Panc1 (cell line): ENCODE measurements at regions not wholly inside any gene's neighbourhood (a gene's known extent, or its start where the extent isn't known, plus 50 kb on each side); places are given as distances from the start of the nearest gene placed in this dataset.

Experiments
- ATAC-seq: fragments of 200-7000 bp; cut with Tn5 transposase; 2 replicates; pipeline ENCODE4 v1.9.1; 2020; ENCODE audit warnings: mild to moderate bottlenecking, moderate library complexity
- BruUV-seq: library from RNA; stranded (reverse); fragments of 400-500 nt; replicated peaks from 2 replicates; lab custom pipeline; 2021; lab: Mats Ljungman, UMichigan
- CTCF ChIA-PET: fragments of 300-600 bp; sonication (Branson Sonifier 250); formaldehyde crosslinking; loops from one replicate; lab custom pipeline; 2022; ENCODE audit warnings: antibody characterized with exemption; lab: Charles Lee
- POLR2A ChIA-PET: fragments of 300-600 bp; sonication (Branson Sonifier 250); formaldehyde crosslinking; loops from one replicate; lab custom pipeline; 2022; ENCODE audit warnings: antibody characterized with exemption; lab: Charles Lee
- DNase-seq: peaks from one replicate; pipeline ENCODE4 v3.0.0-alpha.2; 2010; ENCODE audit warnings: low read depth, low spot score
- H3K27ac ChIP-seq: 2 replicates; pipeline ENCODE4 v1.5.1; 2011; ENCODE audit warnings: mild to moderate bottlenecking, low read length, inconsistent platforms
- H3K27me3 ChIP-seq: fragments of 200-500 bp; sonication (Bioruptor generic); 2 replicates; pipeline ENCODE4 v1.6.0; 2014; ENCODE audit warnings: low read length, inconsistent platforms; ENCODE audit not compliant: control insufficient read depth, insufficient read depth
- H3K36me3 ChIP-seq: fragments of 200-500 bp; sonication (Bioruptor generic); 2 replicates; pipeline ENCODE4 v1.5.1; 2014; ENCODE audit warnings: inconsistent platforms, mild to moderate bottlenecking, low read length, moderate library complexity; ENCODE audit not compliant: control insufficient read depth, insufficient read depth
- H3K4me1 ChIP-seq: 2 replicates; pipeline ENCODE4 v1.5.1; 2011; ENCODE audit warnings: inconsistent platforms, mild to moderate bottlenecking, low read length, moderate library complexity; ENCODE audit not compliant: control insufficient read depth, insufficient read depth
- H3K4me3 ChIP-seq, 2 experiments: 2 replicates each; pipeline ENCODE4 v1.5.1; 2011 to 2012; ENCODE audit warnings: low read depth in 2 of 2, low read length in 2 of 2, mild to moderate bottlenecking in 2 of 2, inconsistent platforms in 1 of 2, moderate library complexity in 1 of 2
- H3K9me3 ChIP-seq: fragments of 200-500 bp; sonication (Bioruptor generic); 2 replicates; pipeline ENCODE4 v1.5.1; 2014; ENCODE audit warnings: low read depth, mild to moderate bottlenecking, inconsistent platforms, low read length, moderate library complexity; ENCODE audit not compliant: control insufficient read depth, insufficient read depth
- POLR2AphosphoS5 ChIP-seq: IDR thresholded peaks from 2 replicates; pipeline ENCODE4 v1.6.1; 2012; ENCODE audit warnings: mild to moderate bottlenecking, low read depth, low read length, moderate library complexity
- SIN3A ChIP-seq: IDR thresholded peaks from 2 replicates; pipeline ENCODE4 v1.6.1; 2012; ENCODE audit warnings: low read depth, mild to moderate bottlenecking, low read length, moderate library complexity, borderline replicate concordance; ENCODE audit not compliant: insufficient read depth
- TCF7L2 ChIP-seq: IDR thresholded peaks from 2 replicates; pipeline ENCODE4 v1.6.1; 2011; ENCODE audit warnings: mild to moderate bottlenecking, low read depth, low read length, inconsistent platforms
- in situ Hi-C: cut with HindIII; loops from 2 replicates; pipeline ENCODE4 v1.10.0; 2016; ENCODE audit warnings: low sequenced_read_pairs, low pct_unique_long_range_greater_than_20kb
- intact Hi-C: fragments of 100-400 bp; cut with micrococcal nuclease; formaldehyde crosslinking; loops from one replicate; pipeline ENCODE4 v1.10.0; 2022; ENCODE audit not compliant: unreplicated experiment
- TF ChIP-seq, protein P1 (sequence below): fragments of 450-650 bp; IDR thresholded peaks from 2 replicates; pipeline ENCODE4 v1.5.1; 2017; ENCODE audit warnings: mild to moderate bottlenecking
- TF ChIP-seq, protein P2 (sequence below), 2 experiments: IDR thresholded peaks; 2 replicates each; pipeline ENCODE4 v1.6.1; 2011 to 2012; ENCODE audit warnings: low read depth in 2 of 2, control low read depth in 1 of 2, low read length in 1 of 2, mild to moderate bottlenecking in 1 of 2, moderate library complexity in 1 of 2; ENCODE audit not compliant: insufficient read depth in 1 of 2

DNA sequence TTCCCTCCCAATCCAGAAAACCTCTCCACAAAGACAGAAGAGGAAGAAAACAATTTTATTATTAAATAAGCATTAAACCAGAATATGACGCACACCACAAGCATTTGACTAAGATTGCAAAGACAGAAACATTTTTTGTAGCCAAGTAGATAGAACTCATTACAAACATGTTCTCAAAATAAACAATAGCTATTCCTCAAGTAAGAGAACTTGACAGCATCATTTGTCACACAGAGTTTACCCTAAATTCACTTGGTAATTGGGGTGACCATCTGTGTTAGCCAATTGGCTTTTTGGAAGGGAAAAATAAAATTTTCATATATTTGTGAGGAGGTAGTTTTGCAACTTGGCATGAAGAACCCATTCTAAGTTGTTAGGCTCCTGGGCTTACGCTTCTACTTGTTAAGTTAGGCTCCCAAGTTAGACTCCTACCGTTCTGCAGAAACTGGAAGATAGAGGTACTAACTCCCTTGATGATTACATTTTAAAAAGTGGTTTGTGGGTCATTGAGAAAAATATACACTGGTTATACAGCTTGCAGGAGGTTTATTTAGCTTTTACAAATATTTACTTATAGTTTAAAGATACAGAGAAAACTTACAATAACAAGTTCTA is 618.6 kb upstream of the CNTNAP2 start:
- ChIA-PET CTCF (interaction anchor here (0.6 kb wide), 1 partner anchor 17 kb away, joined by 6 read pairs; no protein-coding TSS in a partner anchor), POLR2A (no interaction called here)
- ATAC-seq (no peak), DNase-seq (no peak)
- TF ChIP-seq SIN3A (no peak), TCF7L2 (no peak), POLR2AphosphoS5 (no peak)
- TF ChIP-seq, protein P1, sequence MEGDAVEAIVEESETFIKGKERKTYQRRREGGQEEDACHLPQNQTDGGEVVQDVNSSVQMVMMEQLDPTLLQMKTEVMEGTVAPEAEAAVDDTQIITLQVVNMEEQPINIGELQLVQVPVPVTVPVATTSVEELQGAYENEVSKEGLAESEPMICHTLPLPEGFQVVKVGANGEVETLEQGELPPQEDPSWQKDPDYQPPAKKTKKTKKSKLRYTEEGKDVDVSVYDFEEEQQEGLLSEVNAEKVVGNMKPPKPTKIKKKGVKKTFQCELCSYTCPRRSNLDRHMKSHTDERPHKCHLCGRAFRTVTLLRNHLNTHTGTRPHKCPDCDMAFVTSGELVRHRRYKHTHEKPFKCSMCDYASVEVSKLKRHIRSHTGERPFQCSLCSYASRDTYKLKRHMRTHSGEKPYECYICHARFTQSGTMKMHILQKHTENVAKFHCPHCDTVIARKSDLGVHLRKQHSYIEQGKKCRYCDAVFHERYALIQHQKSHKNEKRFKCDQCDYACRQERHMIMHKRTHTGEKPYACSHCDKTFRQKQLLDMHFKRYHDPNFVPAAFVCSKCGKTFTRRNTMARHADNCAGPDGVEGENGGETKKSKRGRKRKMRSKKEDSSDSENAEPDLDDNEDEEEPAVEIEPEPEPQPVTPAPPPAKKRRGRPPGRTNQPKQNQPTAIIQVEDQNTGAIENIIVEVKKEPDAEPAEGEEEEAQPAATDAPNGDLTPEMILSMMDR: no peak
- TF ChIP-seq, protein P2, sequence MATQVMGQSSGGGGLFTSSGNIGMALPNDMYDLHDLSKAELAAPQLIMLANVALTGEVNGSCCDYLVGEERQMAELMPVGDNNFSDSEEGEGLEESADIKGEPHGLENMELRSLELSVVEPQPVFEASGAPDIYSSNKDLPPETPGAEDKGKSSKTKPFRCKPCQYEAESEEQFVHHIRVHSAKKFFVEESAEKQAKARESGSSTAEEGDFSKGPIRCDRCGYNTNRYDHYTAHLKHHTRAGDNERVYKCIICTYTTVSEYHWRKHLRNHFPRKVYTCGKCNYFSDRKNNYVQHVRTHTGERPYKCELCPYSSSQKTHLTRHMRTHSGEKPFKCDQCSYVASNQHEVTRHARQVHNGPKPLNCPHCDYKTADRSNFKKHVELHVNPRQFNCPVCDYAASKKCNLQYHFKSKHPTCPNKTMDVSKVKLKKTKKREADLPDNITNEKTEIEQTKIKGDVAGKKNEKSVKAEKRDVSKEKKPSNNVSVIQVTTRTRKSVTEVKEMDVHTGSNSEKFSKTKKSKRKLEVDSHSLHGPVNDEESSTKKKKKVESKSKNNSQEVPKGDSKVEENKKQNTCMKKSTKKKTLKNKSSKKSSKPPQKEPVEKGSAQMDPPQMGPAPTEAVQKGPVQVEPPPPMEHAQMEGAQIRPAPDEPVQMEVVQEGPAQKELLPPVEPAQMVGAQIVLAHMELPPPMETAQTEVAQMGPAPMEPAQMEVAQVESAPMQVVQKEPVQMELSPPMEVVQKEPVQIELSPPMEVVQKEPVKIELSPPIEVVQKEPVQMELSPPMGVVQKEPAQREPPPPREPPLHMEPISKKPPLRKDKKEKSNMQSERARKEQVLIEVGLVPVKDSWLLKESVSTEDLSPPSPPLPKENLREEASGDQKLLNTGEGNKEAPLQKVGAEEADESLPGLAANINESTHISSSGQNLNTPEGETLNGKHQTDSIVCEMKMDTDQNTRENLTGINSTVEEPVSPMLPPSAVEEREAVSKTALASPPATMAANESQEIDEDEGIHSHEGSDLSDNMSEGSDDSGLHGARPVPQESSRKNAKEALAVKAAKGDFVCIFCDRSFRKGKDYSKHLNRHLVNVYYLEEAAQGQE (IDR thresholded peaks at IDR 0.05; ENCODE audit: insufficient read depth in 1 of 2, low read depth in 2 of 2, low read length in 1 of 2): no peak
- Histone ChIP-seq H3K9me3 (0 out of 2 replicates have a peak, but pooled peaks cover 4% of the 10 kb centered on the region), H3K36me3 (no peaks in the 10 kb centered on the region), H3K4me1 (no peaks in the 10 kb centered on the region), H3K27ac (no peak overlapping the region), H3K27me3 (no peaks in the 10 kb centered on the region), H3K4me3 (no peak overlapping the region)
- in situ Hi-C loops (no loop called here), intact Hi-C loops (no loop called here)
- no TSS peak for BruUV-seq

DNA sequence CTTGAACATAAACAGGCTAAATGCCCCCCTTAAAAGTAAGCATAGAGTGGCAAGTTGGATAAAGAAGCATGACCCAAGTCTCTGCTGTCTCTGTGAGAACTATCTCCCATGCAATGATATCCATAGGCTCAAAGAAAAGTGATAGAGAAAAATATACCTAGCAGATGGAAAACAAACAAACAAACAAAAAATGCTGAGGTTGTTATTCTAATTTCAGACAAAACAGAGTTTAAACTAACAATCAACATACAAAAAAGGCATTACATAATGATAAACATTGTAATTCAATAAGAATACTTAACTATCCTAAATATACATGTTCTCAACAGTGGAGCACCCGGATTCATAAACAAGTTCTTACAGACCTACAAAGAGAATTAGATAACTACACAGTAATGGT is 626.2 kb upstream of the CNTNAP2 start:
- Histone ChIP-seq H3K27ac (no peak overlapping the region), H3K36me3 (no peaks in the 10 kb centered on the region), H3K4me1 (no peaks in the 10 kb centered on the region), H3K4me3 (no peak overlapping the region), H3K9me3 (no peaks in the 10 kb centered on the region), H3K27me3 (no peaks in the 10 kb centered on the region)
- TF ChIP-seq SIN3A (no peak), POLR2AphosphoS5 (no peak), TCF7L2 (no peak)
- TF ChIP-seq, protein P2 (IDR thresholded peaks at IDR 0.05; ENCODE audit: insufficient read depth in 1 of 2, low read depth in 2 of 2, low read length in 1 of 2): no peak
- TF ChIP-seq, protein P1: no peak
- ChIA-PET POLR2A (no interaction called here), CTCF (no interaction called here)
- DNase-seq (no peak), ATAC-seq (no peak)
- in situ Hi-C loops: no loop called here
- intact Hi-C loops: no loop called here
- BruUV-seq: no TSS peak
